B cell (primary cell): ENCODE measurements at regions not wholly inside any gene's neighbourhood (a gene's known extent, or its start where the extent isn't known, plus 50 kb on each side); places are given as distances from the start of the nearest gene placed in this dataset.

Experiments
- ATAC-seq: fragments of 200-7000 bp; cut with Tn5 transposase; one replicate; pipeline ENCODE4 v1.10.0; 2021; ENCODE audit warnings: low read depth, mild to moderate bottlenecking, moderate number of reproducible peaks, moderate library complexity
- CTCF ChIA-PET: fragments of 350-600 bp; sonication (Branson Sonifier 250); formaldehyde crosslinking; loops from one replicate; lab custom pipeline; 2021; ENCODE audit warnings: antibody characterized with exemption, inconsistent platforms; lab: Charles Lee
- POLR2A ChIA-PET: fragments of 350-600 bp; sonication (Branson Sonifier 250); formaldehyde crosslinking; loops from one replicate; lab custom pipeline; 2021; ENCODE audit warnings: antibody characterized with exemption; lab: Charles Lee
- DNase-seq: peaks from one replicate; pipeline ENCODE4 v3.0.0; 2013
- H2AFZ ChIP-seq: 2 replicates; pipeline ENCODE4 v1.6.1; 2012; ENCODE audit warnings: mild to moderate bottlenecking, low read depth, low read length; ENCODE audit not compliant: insufficient read depth, poor library complexity, severe bottlenecking
- H3K27ac ChIP-seq, 2 donors: 1 replicate in 1 of 2; 2 replicates in 1 of 2; pipeline ENCODE4 v1.5.1; 2012 to 2013; ENCODE audit warnings: low read length in 2 of 2, mild to moderate bottlenecking in 2 of 2, moderate library complexity in 1 of 2
- H3K27me3 ChIP-seq, 4 experiments: fragments of 200-600 bp in 1 of 4; sonication (generic) in 1 of 4; replicated peaks in 1 of 4; 1 replicate in 2 of 4; 2 replicates in 2 of 4; pipeline versions ENCODE4 v1.6.1 to v1.7.0; 2013 to 2016; ENCODE audit warnings: low read length in 3 of 4, mild to moderate bottlenecking in 2 of 4, mixed read lengths in 1 of 4, moderate library complexity in 1 of 4; ENCODE audit not compliant: insufficient read depth in 4 of 4, control insufficient read depth in 3 of 4; ENCODE audit errors: control extremely low read depth in 1 of 4
- H3K36me3 ChIP-seq, 2 experiments: replicated peaks in 1 of 2; 1 replicate in 1 of 2; 2 replicates in 1 of 2; pipeline versions ENCODE4 v1.6.1 to v1.7.1; 2013; ENCODE audit warnings: low read length in 1 of 2; ENCODE audit not compliant: insufficient read depth in 2 of 2, control insufficient read depth in 1 of 2; ENCODE audit errors: control extremely low read depth in 1 of 2, extremely low read depth in 1 of 2
- H3K4me1 ChIP-seq, 2 donors: fragments of 200-600 bp in 1 of 2; sonication (generic) in 1 of 2; 1 replicate in 1 of 2; 2 replicates in 1 of 2; pipeline versions ENCODE4 v1.5.1 to v1.6.1; 2013 to 2017; ENCODE audit warnings: low read length in 2 of 2; ENCODE audit not compliant: control insufficient read depth in 2 of 2, insufficient read depth in 2 of 2
- H3K4me2 ChIP-seq: replicated peaks from 2 replicates; pipeline ENCODE3; 2012; ENCODE audit warnings: mild to moderate bottlenecking, low read depth, low read length; ENCODE audit not compliant: poor library complexity, severe bottlenecking
- H3K4me3 ChIP-seq, 5 experiments: fragments of 200-600 bp in 1 of 5; sonication (generic) in 1 of 5; 1 replicate in 3 of 5; 2 replicates in 2 of 5; pipeline versions ENCODE4 v1.5.1 to v1.7.0; 2011 to 2016; ENCODE audit warnings: low read length in 4 of 5, mild to moderate bottlenecking in 4 of 5, low read depth in 2 of 5, control low read depth in 1 of 5, moderate library complexity in 1 of 5; ENCODE audit not compliant: insufficient read depth in 1 of 5; ENCODE audit errors: control extremely low read depth in 1 of 5, extremely low read depth in 1 of 5
- H3K79me2 ChIP-seq: fragments of 200-600 bp; sonication (generic); one replicate; pipeline ENCODE4 v1.6.0; 2016; ENCODE audit warnings: low read length; ENCODE audit not compliant: control insufficient read depth, insufficient read depth
- H3K9ac ChIP-seq: fragments of 200-600 bp; sonication (generic); 2 replicates; pipeline ENCODE4 v1.6.1; 2017; ENCODE audit warnings: mild to moderate bottlenecking, low read length, moderate library complexity
- H3K9me3 ChIP-seq, 3 donors: one replicate each; pipeline versions ENCODE4 v1.6.1 to v1.7.1; 2013; ENCODE audit warnings: low read length in 2 of 3; ENCODE audit not compliant: control insufficient read depth in 2 of 3, insufficient read depth in 1 of 3; ENCODE audit errors: control extremely low read depth in 1 of 3
- H4K20me1 ChIP-seq: 2 replicates; pipeline ENCODE4 v1.6.0; 2012; ENCODE audit warnings: mild to moderate bottlenecking, low read length; ENCODE audit not compliant: insufficient read depth, control insufficient read depth, poor library complexity, severe bottlenecking
- H3K27ac Mint-ChIP-seq: one replicate; pipeline ENCODE4 v1.8.0; 2021; ENCODE audit warnings: mixed read lengths
- H3K27me3 Mint-ChIP-seq: one replicate; pipeline ENCODE4 v1.8.0; 2021; ENCODE audit warnings: mixed read lengths
- H3K4me1 Mint-ChIP-seq: one replicate; pipeline ENCODE4 v1.8.0; 2021; ENCODE audit warnings: mixed read lengths
- H3K4me3 Mint-ChIP-seq: one replicate; pipeline ENCODE4 v1.8.0; 2021; ENCODE audit warnings: mixed read lengths
- H3K9me3 Mint-ChIP-seq: one replicate; pipeline ENCODE4 v1.8.0; 2022; ENCODE audit warnings: mixed read lengths; ENCODE audit not compliant: insufficient read depth
- EZH2 ChIP-seq: IDR thresholded peaks from 2 replicates; pipeline ENCODE4 v1.6.1; 2012; ENCODE audit warnings: borderline replicate concordance, low read depth, mild to moderate bottlenecking, moderate library complexity, low read length; ENCODE audit not compliant: insufficient read depth, poor library complexity, severe bottlenecking
- WGBS: methylation state at CpG from one replicate; pipeline ENCODE4 v1.1.5; 2013; ENCODE audit warnings: missing lambda C conversion rate; ENCODE audit not compliant: insufficient coverage; 5-methylcytosine and 5-hydroxymethylcytosine counted together
- intact Hi-C: fragments of 100-400 bp; cut with micrococcal nuclease; formaldehyde crosslinking; loops from one replicate; pipeline ENCODE4 v1.10.0; 2022
- TF ChIP-seq, protein P1 (sequence below): fragments of 200-600 bp; IDR thresholded peaks from one replicate; pipeline ENCODE4 v1.8.0; 2022; ENCODE audit warnings: antibody characterized with exemption, mild to moderate bottlenecking

DNA sequence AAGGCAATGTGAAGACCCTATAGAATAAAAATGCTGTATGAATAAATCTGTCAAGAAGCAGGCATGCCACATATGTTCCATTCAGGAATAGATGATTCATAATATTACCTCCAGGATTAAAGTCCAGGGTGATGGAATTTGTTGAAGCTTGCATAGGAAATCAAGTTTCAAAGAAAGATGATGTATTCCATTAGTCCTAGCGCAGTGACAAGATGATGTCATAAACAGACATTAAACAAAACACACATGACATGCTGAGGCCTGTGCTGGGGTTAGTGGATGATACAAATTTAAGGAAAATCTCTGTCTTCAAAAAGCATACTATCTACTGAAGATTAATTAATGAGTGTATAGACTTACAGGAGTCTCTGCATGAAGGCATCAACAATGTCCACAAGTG is 1025.2 kb downstream of the CDH11 start:
- no peak for DNase-seq
- Histone ChIP-seq H3K27me3 (no peaks in the 10 kb centered on the region), H2AFZ (no peak overlapping the region), H3K4me1 (no peaks in the 10 kb centered on the region), H3K4me3 (no peak overlapping the region), H3K79me2 (no peaks in the 10 kb centered on the region), H3K9me3 (no peaks in the 10 kb centered on the region), H3K27ac (no peak overlapping the region), H3K36me3 (no peaks in the 10 kb centered on the region), H3K4me2 (no peak overlapping the region), H3K9ac (no peak overlapping the region), H4K20me1 (no peaks in the 10 kb centered on the region)
- Mint-ChIP-seq H3K4me1 (no peaks in the 10 kb centered on the region), H3K9me3 (peaks cover 3% of the 10 kb centered on the region), H3K27ac (no peak overlapping the region), H3K4me3 (no peak overlapping the region), H3K27me3 (no peaks in the 10 kb centered on the region)
- no peak for TF ChIP-seq EZH2
- TF ChIP-seq, protein P1, sequence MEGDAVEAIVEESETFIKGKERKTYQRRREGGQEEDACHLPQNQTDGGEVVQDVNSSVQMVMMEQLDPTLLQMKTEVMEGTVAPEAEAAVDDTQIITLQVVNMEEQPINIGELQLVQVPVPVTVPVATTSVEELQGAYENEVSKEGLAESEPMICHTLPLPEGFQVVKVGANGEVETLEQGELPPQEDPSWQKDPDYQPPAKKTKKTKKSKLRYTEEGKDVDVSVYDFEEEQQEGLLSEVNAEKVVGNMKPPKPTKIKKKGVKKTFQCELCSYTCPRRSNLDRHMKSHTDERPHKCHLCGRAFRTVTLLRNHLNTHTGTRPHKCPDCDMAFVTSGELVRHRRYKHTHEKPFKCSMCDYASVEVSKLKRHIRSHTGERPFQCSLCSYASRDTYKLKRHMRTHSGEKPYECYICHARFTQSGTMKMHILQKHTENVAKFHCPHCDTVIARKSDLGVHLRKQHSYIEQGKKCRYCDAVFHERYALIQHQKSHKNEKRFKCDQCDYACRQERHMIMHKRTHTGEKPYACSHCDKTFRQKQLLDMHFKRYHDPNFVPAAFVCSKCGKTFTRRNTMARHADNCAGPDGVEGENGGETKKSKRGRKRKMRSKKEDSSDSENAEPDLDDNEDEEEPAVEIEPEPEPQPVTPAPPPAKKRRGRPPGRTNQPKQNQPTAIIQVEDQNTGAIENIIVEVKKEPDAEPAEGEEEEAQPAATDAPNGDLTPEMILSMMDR: no peak
- no peak for ATAC-seq
- no CpG with 5 or more reads among the region's 1 CpG for WGBS
- POLR2A ChIA-PET: no interaction called here
- CTCF ChIA-PET: no interaction called here
- intact Hi-C loops: no loop called here

DNA sequence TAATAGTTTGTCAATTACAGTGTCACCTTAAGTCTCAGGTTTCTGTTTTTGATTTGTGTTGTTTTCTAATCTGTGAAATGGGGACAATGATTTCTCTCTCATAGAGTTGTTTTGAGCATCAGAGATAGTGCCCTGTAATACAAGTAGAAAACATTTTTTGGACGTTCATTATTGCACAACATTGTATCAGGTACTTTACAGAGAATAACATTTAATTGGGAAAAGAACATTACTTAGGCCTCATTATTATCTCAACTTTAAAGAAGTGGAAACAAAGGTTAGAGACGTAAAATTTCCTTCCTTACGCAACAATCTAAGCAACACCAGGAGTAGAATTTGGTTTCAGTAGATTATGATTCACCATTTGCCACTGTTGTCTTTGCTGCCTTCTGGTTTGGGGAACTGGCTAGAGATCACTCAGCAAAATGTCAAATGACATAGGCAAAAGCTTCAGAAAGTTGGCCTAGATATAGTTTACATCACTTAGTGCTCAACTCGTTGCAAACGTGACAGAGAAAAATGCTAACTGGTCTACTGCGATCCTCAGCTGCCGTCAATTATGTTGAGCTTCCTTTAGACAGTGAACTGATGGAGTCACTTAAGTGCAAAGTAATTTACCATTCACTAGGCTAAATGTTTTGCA is 1026.8 kb downstream of the CDH11 start:
- H3K4me1 ChIP-seq: no peaks in the 10 kb centered on the region
- no peak for ATAC-seq
- no peaks in the 10 kb centered on the region for H3K9me3 ChIP-seq
- no peak for DNase-seq
- H3K27ac ChIP-seq: no peak overlapping the region
- Mint-ChIP-seq H3K4me3 (no peak overlapping the region), H3K27me3 (no peaks in the 10 kb centered on the region), H3K9me3 (peaks cover 3% of the 10 kb centered on the region), H3K27ac (no peak overlapping the region), H3K4me1 (no peaks in the 10 kb centered on the region)
- ChIA-PET POLR2A (no interaction called here), CTCF (no interaction called here)
- no peaks in the 10 kb centered on the region for H3K27me3 ChIP-seq
- 100% methylated on average over 1 of the region's 7 CpGs for WGBS
- no peaks in the 10 kb centered on the region for H3K79me2 ChIP-seq
- no peaks in the 10 kb centered on the region for H3K36me3 ChIP-seq
- TF ChIP-seq, protein P1: no peak
- TF ChIP-seq EZH2: no peak
- intact Hi-C loops: no loop called here
- no peak overlapping the region for H2AFZ ChIP-seq
- no peak overlapping the region for H3K9ac ChIP-seq
- H3K4me2 ChIP-seq: no peak overlapping the region
- no peak overlapping the region for H3K4me3 ChIP-seq
- no peaks in the 10 kb centered on the region for H4K20me1 ChIP-seq
